PC-9 (cell line): ENCODE measurements at regions not wholly inside any gene's neighbourhood (a gene's known extent, or its start where the extent isn't known, plus 50 kb on each side); places are given as distances from the start of the nearest gene placed in this dataset.
"Not testable (repeated sequence)": the region's sequence is repeated elsewhere in the genome, so short reads cannot be mapped to it uniquely, and the experiment has no call there.

Experiments used
- BruUV-seq: library from RNA; stranded (reverse); fragments of 400-500 nt; replicated peaks from 2 replicates; lab custom pipeline; 2021; lab: Mats Ljungman, UMichigan
- CTCF ChIA-PET: fragments of 300-600 bp; sonication (Branson Sonifier 250); formaldehyde crosslinking; loops from one replicate; lab custom pipeline; 2022; ENCODE audit warnings: antibody characterized with exemption; lab: Charles Lee
- POLR2A ChIA-PET: fragments of 300-600 bp; sonication (Branson Sonifier 250); formaldehyde crosslinking; loops from one replicate; lab custom pipeline; 2022; ENCODE audit warnings: antibody characterized with exemption; ENCODE audit not compliant: unreplicated experiment; lab: Charles Lee
- DNase-seq, 2 experiments: peaks; one replicate each; pipeline versions ENCODE4 v3.0.0 to v3.0.0-alpha.2; 2015 to 2022; ENCODE audit warnings: mixed read lengths in 1 of 2
- H2AFZ ChIP-seq: fragments of 200-600 bp; sonication (generic); 2 replicates; pipeline ENCODE4 v1.8.1; 2017; ENCODE audit warnings: antibody characterized with exemption
- H3F3A ChIP-seq: fragments of 200-600 bp; sonication (generic); 2 replicates; pipeline ENCODE4 v1.8.1; 2017; ENCODE audit warnings: antibody characterized with exemption, mild to moderate bottlenecking, low read depth; ENCODE audit not compliant: insufficient read depth
- H3K27ac ChIP-seq: fragments of 200-600 bp; sonication (generic); 2 replicates; pipeline ENCODE4 v1.6.1; 2016; ENCODE audit warnings: mixed run types
- H3K27me3 ChIP-seq: fragments of 200-600 bp; sonication (generic); 2 replicates; pipeline ENCODE4 v1.6.1; 2016; ENCODE audit warnings: low read depth, mixed run types; ENCODE audit not compliant: insufficient read depth
- H3K36me3 ChIP-seq: fragments of 200-600 bp; sonication (generic); 2 replicates; pipeline ENCODE4 v1.6.1; 2016; ENCODE audit warnings: low read depth, mixed run types
- H3K4me1 ChIP-seq: fragments of 200-600 bp; sonication (generic); replicated peaks from 2 replicates; pipeline ENCODE4 v1.6.1; 2016; ENCODE audit warnings: mixed run types; ENCODE audit not compliant: insufficient read depth
- H3K4me2 ChIP-seq: fragments of 200-600 bp; sonication (generic); 2 replicates; pipeline ENCODE4 v1.6.1; 2017; ENCODE audit warnings: mixed run types
- H3K4me3 ChIP-seq: fragments of 200-600 bp; sonication (generic); 2 replicates; pipeline ENCODE4 v1.6.1; 2016; ENCODE audit warnings: mixed run types
- H3K79me2 ChIP-seq: fragments of 200-600 bp; sonication (generic); 2 replicates; pipeline ENCODE4 v1.6.1; 2017; ENCODE audit warnings: low read depth, mixed run types
- H3K9me2 ChIP-seq: fragments of 200-600 bp; sonication (generic); 2 replicates; pipeline ENCODE4 v1.8.1; 2017; ENCODE audit warnings: mild to moderate bottlenecking; ENCODE audit not compliant: insufficient read depth
- H3K9me3 ChIP-seq: fragments of 200-600 bp; sonication (generic); 2 replicates; pipeline ENCODE4 v1.8.1; 2016; ENCODE audit warnings: low read depth; ENCODE audit not compliant: insufficient read depth
- H4K20me1 ChIP-seq: fragments of 200-600 bp; sonication (generic); 2 replicates; pipeline ENCODE4 v1.8.1; 2017; ENCODE audit not compliant: insufficient read depth
- CTCF ChIP-seq: fragments of 200-600 bp; sonication (generic); conservative IDR thresholded peaks from 2 replicates; pipeline ENCODE4 v1.6.1; 2017; ENCODE audit warnings: mixed run types, antibody characterized with exemption, mild to moderate bottlenecking, moderate library complexity
- EZH2 ChIP-seq: fragments of 200-600 bp; sonication (generic); IDR thresholded peaks from 2 replicates; pipeline ENCODE4 v1.8.0; 2017; ENCODE audit warnings: antibody characterized with exemption, low read depth
- intact Hi-C: fragments of 100-400 bp; cut with micrococcal nuclease; formaldehyde crosslinking; loops from one replicate; pipeline ENCODE4 v1.10.0; 2022; ENCODE audit not compliant: unreplicated experiment

DNA sequence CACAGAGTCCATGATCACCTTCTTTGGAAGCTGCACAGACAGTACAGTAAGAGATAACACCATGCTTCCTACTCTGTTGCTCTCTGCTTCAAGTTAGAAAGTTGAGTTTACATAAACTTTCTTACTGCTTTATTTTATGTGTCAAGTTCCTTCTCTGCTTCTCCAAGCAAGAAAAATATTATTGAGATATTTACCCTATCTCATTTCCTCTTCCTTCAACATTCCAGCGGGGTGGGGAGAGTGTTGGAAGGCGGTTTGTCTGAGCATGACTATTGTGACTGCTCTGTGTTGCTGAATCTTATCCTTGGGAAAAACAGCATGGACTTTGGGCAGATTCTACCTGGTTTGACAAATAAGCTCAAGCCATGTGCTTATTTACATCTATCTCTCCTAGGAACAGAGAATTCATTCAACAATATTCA lies 66.9 kb upstream of the EPB41L4A start:
- no peaks in the 10 kb centered on the region for H3K79me2 ChIP-seq
- H3K9me2 ChIP-seq: no peaks in the 10 kb centered on the region
- no peaks in the 10 kb centered on the region for H3K4me1 ChIP-seq
- BruUV-seq: no TSS peak
- H3K4me3 ChIP-seq: no peak overlapping the region
- H2AFZ ChIP-seq: no peak overlapping the region
- H3K9me3 ChIP-seq: no peaks in the 10 kb centered on the region
- no peak overlapping the region for H3K27ac ChIP-seq
- DNase-seq: no peak
- POLR2A ChIA-PET: no interaction called here
- CTCF ChIA-PET: no interaction called here
- TF ChIP-seq CTCF (no peak), EZH2 (no peak)
- H3K27me3 ChIP-seq: no peaks in the 10 kb centered on the region
- H4K20me1 ChIP-seq: no peaks in the 10 kb centered on the region
- no peaks in the 10 kb centered on the region for H3K36me3 ChIP-seq
- no peaks in the 10 kb centered on the region for H3F3A ChIP-seq
- intact Hi-C loops: no loop called here
- no peak overlapping the region for H3K4me2 ChIP-seq

- intact Hi-C loops: loop anchor here (5.0 kb wide), 1 partner anchor 69 kb away; no protein-coding TSS in a partner anchor
- Histone ChIP-seq H3K9me2 (no peaks in the 10 kb centered on the region), H3K27ac (no peak overlapping the region), H3K4me3 (no peak overlapping the region), H2AFZ (no peak overlapping the region), H3F3A (no peaks in the 10 kb centered on the region), H3K9me3 (no peaks in the 10 kb centered on the region), H3K79me2 (no peaks in the 10 kb centered on the region), H4K20me1 (no peaks in the 10 kb centered on the region), H3K4me1 (no peaks in the 10 kb centered on the region), H3K4me2 (no peak overlapping the region), H3K36me3 (no peaks in the 10 kb centered on the region), H3K27me3 (no peaks in the 10 kb centered on the region)
- POLR2A ChIA-PET: no interaction called here
- TF ChIP-seq CTCF (peak; percentile 42; the same call in 1 of the 2 replicates), EZH2 (no peak)
- BruUV-seq: no TSS peak
- DNase-seq: no peak
- CTCF ChIA-PET: no interaction called here
These were observed 72.2 kb upstream of the EPB41L4A start for GRCh38 chr5:112491257-112491656.

- H3K27ac ChIP-seq: no peak overlapping the region
- no peak overlapping the region for H2AFZ ChIP-seq
- no peaks in the 10 kb centered on the region for H3K36me3 ChIP-seq
- intact Hi-C loops: loop anchor here (1.0 to 5.0 kb wide), 2 partner anchors 70 to 332 kb away; no protein-coding TSS in a partner anchor
- no peaks in the 10 kb centered on the region for H3F3A ChIP-seq
- H3K79me2 ChIP-seq: no peaks in the 10 kb centered on the region
- H3K9me3 ChIP-seq: no peaks in the 10 kb centered on the region
- DNase-seq: peak in 1 of 2 experiments; percentile 14
- H3K4me3 ChIP-seq: no peak overlapping the region
- TF ChIP-seq EZH2 (no peak), CTCF (peak; percentile 41; the same call in 1 of the 2 replicates)
- H3K4me2 ChIP-seq: no peak overlapping the region
- no peaks in the 10 kb centered on the region for H4K20me1 ChIP-seq
- no peaks in the 10 kb centered on the region for H3K27me3 ChIP-seq
- H3K9me2 ChIP-seq: no peaks in the 10 kb centered on the region
- ChIA-PET CTCF (interaction anchor here (1.0 kb wide), 1 partner anchor 72 kb away, joined by 4 read pairs; no protein-coding TSS in a partner anchor), POLR2A (interaction anchor here (0.6 kb wide), 1 partner anchor 395 kb away, joined by 5 read pairs; no protein-coding TSS in a partner anchor)
- BruUV-seq: no TSS peak
- no peaks in the 10 kb centered on the region for H3K4me1 ChIP-seq
These were observed 73.2 kb upstream of the EPB41L4A start for GRCh38 chr5:112492291-112492690.

- H3K4me1 ChIP-seq, H3K27me3 ChIP-seq, H3K36me3 ChIP-seq, H3K9me3 ChIP-seq, H3F3A ChIP-seq, intact Hi-C loops, H4K20me1 ChIP-seq, CTCF ChIA-PET, H3K79me2 ChIP-seq, H3K27ac ChIP-seq, H3K9me2 ChIP-seq, H3K4me3 ChIP-seq, BruUV-seq: not testable (repeated sequence)
- Histone ChIP-seq H2AFZ (0 out of 2 replicates have a peak overlapping the region, but pooled peaks have one; percentile 58), H3K4me2 (peak overlapping the region; percentile 13; the same call in 1 of the 2 replicates)
- POLR2A ChIA-PET: interaction anchor here (0.7 kb wide), 1 partner anchor 91 kb away, joined by 7 read pairs; no protein-coding TSS in a partner anchor
- DNase-seq: peak; percentile 63 to 76
These were observed 84.8 kb upstream of the EPB41L4A start for GRCh38 chr5:112503749-112504501.

DNA sequence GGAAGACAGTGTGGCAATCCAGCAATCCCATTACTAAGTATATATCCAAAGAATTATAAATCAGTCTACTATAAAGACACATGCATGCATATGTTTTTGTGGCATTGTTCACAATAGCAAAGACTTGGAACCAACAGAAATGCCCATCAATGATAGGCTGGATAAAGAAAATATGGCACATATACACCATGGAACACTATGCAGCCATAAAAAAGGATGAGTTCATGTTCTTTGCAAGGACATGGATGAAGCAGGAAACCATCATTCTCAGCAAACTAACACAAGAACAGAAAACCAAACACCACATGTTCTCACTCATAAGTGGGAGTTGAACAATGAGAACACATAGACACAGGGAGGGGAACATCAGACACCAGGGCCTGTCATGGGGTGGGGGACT lies 90.0 kb upstream of the EPB41L4A start:
- H3F3A ChIP-seq, H2AFZ ChIP-seq, H3K27ac ChIP-seq, H4K20me1 ChIP-seq, H3K4me3 ChIP-seq, H3K36me3 ChIP-seq, BruUV-seq, H3K27me3 ChIP-seq, DNase-seq, H3K9me3 ChIP-seq, H3K79me2 ChIP-seq, intact Hi-C loops, POLR2A ChIA-PET, H3K4me1 ChIP-seq, H3K9me2 ChIP-seq, H3K4me2 ChIP-seq, CTCF ChIA-PET: not testable (repeated sequence)
